Loucy (cell line): ENCODE measurements at regions not wholly inside any gene's neighbourhood (a gene's known extent, or its start where the extent isn't known, plus 50 kb on each side); places are given as distances from the start of the nearest gene placed in this dataset.

Source experiments
- H2AFZ ChIP-seq: fragments of 200-600 bp; sonication (generic); 2 replicates; pipeline ENCODE4 v1.6.0; 2016; ENCODE audit warnings: antibody characterized with exemption, mild to moderate bottlenecking, low read length, moderate library complexity
- H3F3A ChIP-seq: fragments of 200-600 bp; 2 replicates; pipeline ENCODE4 v1.6.0; 2016; ENCODE audit warnings: antibody characterized with exemption, low read depth, mild to moderate bottlenecking
- H3K27me3 ChIP-seq: fragments of 200-600 bp; sonication (generic); 2 replicates; pipeline ENCODE4 v1.6.1; 2014; ENCODE audit warnings: low read length, mild to moderate bottlenecking; ENCODE audit not compliant: insufficient read depth, poor library complexity, severe bottlenecking
- H3K36me3 ChIP-seq: fragments of 200-600 bp; sonication (generic); 2 replicates; pipeline ENCODE4 v1.6.1; 2016; ENCODE audit warnings: low read length; ENCODE audit not compliant: insufficient read depth
- H3K4me1 ChIP-seq: fragments of 200-600 bp; sonication (generic); 2 replicates; pipeline ENCODE4 v1.5.1; 2014; ENCODE audit warnings: low read length, mild to moderate bottlenecking; ENCODE audit not compliant: insufficient read depth, poor library complexity, severe bottlenecking
- H3K4me2 ChIP-seq: fragments of 200-600 bp; sonication (generic); 2 replicates; pipeline ENCODE4 v1.6.0; 2014; ENCODE audit warnings: antibody characterized with exemption, low read length, low read depth, mild to moderate bottlenecking; ENCODE audit not compliant: poor library complexity, severe bottlenecking
- H3K4me3 ChIP-seq: fragments of 200-600 bp; sonication (generic); 2 replicates; pipeline ENCODE4 v1.5.1; 2014; ENCODE audit warnings: low read length, mild to moderate bottlenecking, mixed read lengths; ENCODE audit not compliant: poor library complexity, severe bottlenecking
- H3K79me2 ChIP-seq: fragments of 200-600 bp; sonication (generic); 2 replicates; pipeline ENCODE4 v1.6.1; 2014; ENCODE audit warnings: low read length; ENCODE audit not compliant: insufficient read depth
- H3K9ac ChIP-seq: fragments of 200-600 bp; sonication (generic); 2 replicates; pipeline ENCODE4 v1.6.0; 2014; ENCODE audit warnings: mild to moderate bottlenecking, low read depth, low read length, moderate library complexity; ENCODE audit not compliant: poor library complexity, severe bottlenecking
- H3K9me2 ChIP-seq: fragments of 200-600 bp; sonication (generic); replicated peaks from 2 replicates; pipeline ENCODE4 v1.6.1; 2016; ENCODE audit warnings: low read depth, low read length, mixed read lengths
- H3K9me3 ChIP-seq: fragments of 200-600 bp; sonication (generic); 2 replicates; pipeline ENCODE4 v1.6.1; 2014; ENCODE audit warnings: mild to moderate bottlenecking, antibody characterized with exemption, low read length, low read depth; ENCODE audit not compliant: insufficient read depth
- H4K20me1 ChIP-seq: fragments of 200-600 bp; sonication (generic); 2 replicates; pipeline ENCODE4 v1.6.0; 2014; ENCODE audit warnings: antibody characterized with exemption, low read length, mild to moderate bottlenecking; ENCODE audit not compliant: insufficient read depth, poor library complexity, severe bottlenecking
- EZH2phosphoT487 ChIP-seq: fragments of 200-600 bp; IDR thresholded peaks from 2 replicates; pipeline ENCODE4 v1.6.1; 2018; ENCODE audit warnings: antibody characterized with exemption, mild to moderate bottlenecking, moderate library complexity, borderline replicate concordance
- TF ChIP-seq, protein P1 (sequence below): fragments of 200-600 bp; sonication (generic); conservative IDR thresholded peaks from 2 replicates; pipeline ENCODE4 v1.5.1; 2014; ENCODE audit warnings: mild to moderate bottlenecking, antibody characterized with exemption, low read length

GRCh38 chr7:12851142-12851541 is 163.7 kb downstream of the ARL4A start:
- no peak overlapping the region for H3K4me2 ChIP-seq
- no peaks in the 10 kb centered on the region for H3K79me2 ChIP-seq
- no peaks in the 10 kb centered on the region for H3K4me1 ChIP-seq

DNA sequence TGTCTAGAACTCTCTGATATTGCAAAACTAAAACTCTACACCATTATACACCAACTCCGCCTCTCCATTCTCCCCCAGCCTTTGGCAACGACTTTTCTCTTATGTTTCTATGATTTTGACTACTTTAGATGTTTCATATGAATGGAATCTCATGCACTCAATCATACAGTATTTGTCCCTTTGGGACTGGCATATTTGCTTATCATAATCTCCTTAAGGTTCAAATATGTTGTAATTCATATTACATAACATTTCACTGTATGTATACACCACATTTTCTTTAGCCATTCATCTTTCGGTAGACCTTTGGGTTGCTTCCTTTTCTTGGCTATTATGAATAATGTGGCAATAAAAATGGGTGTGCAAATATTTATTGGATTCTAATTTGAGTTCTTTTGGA is 164.4 kb downstream of the ARL4A start:
- H3K36me3 ChIP-seq = no peaks in the 10 kb centered on the region
- no peak overlapping the region for H2AFZ ChIP-seq
- no peak for TF ChIP-seq EZH2phosphoT487
- TF ChIP-seq, protein P1, sequence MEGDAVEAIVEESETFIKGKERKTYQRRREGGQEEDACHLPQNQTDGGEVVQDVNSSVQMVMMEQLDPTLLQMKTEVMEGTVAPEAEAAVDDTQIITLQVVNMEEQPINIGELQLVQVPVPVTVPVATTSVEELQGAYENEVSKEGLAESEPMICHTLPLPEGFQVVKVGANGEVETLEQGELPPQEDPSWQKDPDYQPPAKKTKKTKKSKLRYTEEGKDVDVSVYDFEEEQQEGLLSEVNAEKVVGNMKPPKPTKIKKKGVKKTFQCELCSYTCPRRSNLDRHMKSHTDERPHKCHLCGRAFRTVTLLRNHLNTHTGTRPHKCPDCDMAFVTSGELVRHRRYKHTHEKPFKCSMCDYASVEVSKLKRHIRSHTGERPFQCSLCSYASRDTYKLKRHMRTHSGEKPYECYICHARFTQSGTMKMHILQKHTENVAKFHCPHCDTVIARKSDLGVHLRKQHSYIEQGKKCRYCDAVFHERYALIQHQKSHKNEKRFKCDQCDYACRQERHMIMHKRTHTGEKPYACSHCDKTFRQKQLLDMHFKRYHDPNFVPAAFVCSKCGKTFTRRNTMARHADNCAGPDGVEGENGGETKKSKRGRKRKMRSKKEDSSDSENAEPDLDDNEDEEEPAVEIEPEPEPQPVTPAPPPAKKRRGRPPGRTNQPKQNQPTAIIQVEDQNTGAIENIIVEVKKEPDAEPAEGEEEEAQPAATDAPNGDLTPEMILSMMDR = no peak
- no peak overlapping the region for H3K4me2 ChIP-seq
- H3K4me3 ChIP-seq = no peak overlapping the region
- no peaks in the 10 kb centered on the region for H3K9me3 ChIP-seq
- no peaks in the 10 kb centered on the region for H3K79me2 ChIP-seq
- H3K27me3 ChIP-seq = no peaks in the 10 kb centered on the region
- H4K20me1 ChIP-seq = no peaks in the 10 kb centered on the region
- no peaks in the 10 kb centered on the region for H3F3A ChIP-seq
- no peak overlapping the region for H3K9ac ChIP-seq
- no peaks in the 10 kb centered on the region for H3K9me2 ChIP-seq
- no peaks in the 10 kb centered on the region for H3K4me1 ChIP-seq

More at GRCh38 chr7:12851142-12851541, 163.7 kb downstream of the ARL4A start:
- Histone ChIP-seq H3K36me3 (no peaks in the 10 kb centered on the region), H4K20me1 (no peaks in the 10 kb centered on the region), H3K9me2 (no peaks in the 10 kb centered on the region), H3K4me3 (no peak overlapping the region), H3K9ac (no peak overlapping the region), H3K27me3 (no peaks in the 10 kb centered on the region), H3K9me3 (no peaks in the 10 kb centered on the region), H2AFZ (no peak overlapping the region), H3F3A (no peaks in the 10 kb centered on the region)
- TF ChIP-seq, protein P1 = no peak

DNA sequence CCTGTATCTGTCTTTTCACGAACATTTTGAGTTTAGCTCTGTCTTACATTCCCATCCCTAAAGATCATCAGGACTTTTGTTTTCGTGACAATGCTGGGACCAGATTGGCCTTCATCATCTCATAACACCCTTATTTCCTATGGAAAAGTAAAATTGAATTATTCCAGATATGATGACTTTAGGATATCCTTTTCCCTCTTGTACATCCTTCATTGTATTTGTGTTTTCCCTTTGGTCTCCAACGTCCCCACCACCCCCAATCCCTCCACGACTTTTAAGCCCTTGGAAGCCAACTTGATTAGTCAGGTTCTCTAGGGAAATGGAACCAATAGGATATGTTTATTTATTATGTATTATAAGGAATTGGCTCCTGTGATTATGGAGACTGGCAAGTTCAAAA is 167.6 kb downstream of the ARL4A start:
- Histone ChIP-seq H2AFZ (no peak overlapping the region), H3K9ac (no peak overlapping the region), H3K79me2 (no peaks in the 10 kb centered on the region), H3K9me2 (no peaks in the 10 kb centered on the region), H3F3A (no peaks in the 10 kb centered on the region), H3K4me2 (no peak overlapping the region), H3K36me3 (no peaks in the 10 kb centered on the region), H4K20me1 (no peaks in the 10 kb centered on the region), H3K9me3 (no peaks in the 10 kb centered on the region), H3K27me3 (no peaks in the 10 kb centered on the region), H3K4me1 (no peaks in the 10 kb centered on the region), H3K4me3 (no peak overlapping the region)
- TF ChIP-seq, protein P1 = no peak
- TF ChIP-seq EZH2phosphoT487 = no peak
